HT1080 (cell line): ENCODE measurements at regions not wholly inside any gene's neighbourhood (a gene's known extent, or its start where the extent isn't known, plus 50 kb on each side); places are given as distances from the start of the nearest gene placed in this dataset.
"Not testable (repeated sequence)": the region's sequence is repeated elsewhere in the genome, so short reads cannot be mapped to it uniquely, and the experiment has no call there.

Experiments used
- DNase-seq: peaks from one replicate; pipeline ENCODE4 v3.0.0-alpha.2; 2015; ENCODE audit warnings: low read depth

DNA sequence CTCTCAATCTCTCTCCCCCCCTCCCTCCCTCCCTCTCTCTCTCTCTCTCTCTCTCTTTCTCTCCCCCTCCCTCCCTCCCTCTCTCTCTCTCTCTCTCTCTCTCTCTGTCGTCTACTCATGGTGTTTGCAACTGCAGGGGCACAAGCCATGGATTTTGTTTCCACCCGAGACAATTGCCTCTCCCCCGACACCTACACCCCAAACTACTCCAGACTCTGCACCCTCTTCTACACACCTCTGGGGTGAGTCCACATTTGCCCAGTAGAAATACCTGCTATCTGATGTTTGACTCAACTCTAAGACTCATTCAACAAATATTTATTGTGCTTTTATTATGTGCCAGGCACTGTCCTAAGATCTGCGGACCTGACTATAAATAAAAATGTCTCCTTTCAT, 93.7 kb downstream of the TMEM17 start:
- DNase-seq, result no peak

DNA sequence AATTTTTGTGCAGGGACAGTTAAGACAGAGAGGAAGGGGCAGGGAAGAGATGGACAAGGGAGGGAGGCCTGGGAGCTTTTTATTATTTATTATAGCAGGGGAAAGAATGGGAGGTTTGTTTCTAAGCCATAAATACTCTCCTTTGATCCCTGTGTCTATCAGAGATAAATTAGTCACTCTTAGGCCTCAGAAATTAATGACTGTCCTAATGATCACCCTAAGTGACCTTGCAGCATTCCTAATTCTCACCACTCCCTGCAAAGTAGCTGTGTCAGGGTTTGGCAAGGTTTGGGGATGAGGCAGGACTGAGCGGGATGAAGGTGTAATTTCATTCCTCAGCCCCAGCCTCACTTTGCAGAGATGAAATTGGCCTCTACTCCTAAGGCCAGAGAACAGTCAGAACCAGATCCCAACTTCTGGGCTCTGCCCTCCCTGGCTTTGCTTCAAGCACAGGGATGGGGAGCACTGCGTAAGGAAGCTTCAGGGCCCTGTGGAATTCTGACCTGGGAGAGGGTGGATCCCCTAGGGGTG, 95.0 kb downstream of the TMEM17 start:
- DNase-seq, result no peak

- DNase-seq, result no peak
Observed at GRCh38 chr2:62410015-62410453, 96.0 kb downstream of the TMEM17 start.

DNA sequence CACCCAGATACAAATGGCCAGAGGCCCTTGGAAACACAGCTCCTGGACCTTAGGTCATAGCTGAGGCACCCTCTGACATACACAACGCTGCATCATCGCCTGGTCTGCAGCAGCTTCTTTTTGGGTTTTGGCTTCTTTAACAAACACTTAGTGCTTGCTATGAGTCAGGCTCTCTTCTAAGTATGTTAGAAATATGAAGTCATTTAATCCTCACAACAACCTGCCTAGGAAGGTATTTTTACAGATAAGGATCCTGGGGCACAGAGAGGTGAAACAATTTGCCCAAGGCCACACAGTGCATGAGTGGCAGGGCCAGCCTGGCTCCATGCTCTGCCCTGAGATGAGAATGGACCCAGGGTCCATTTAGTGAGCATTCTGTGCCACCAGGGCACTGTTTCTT, 96.6 kb downstream of the TMEM17 start:
- DNase-seq, result peak; percentile 7

GRCh38 chr2:62408241-62408677, 97.7 kb downstream of the TMEM17 start:
- no peak for DNase-seq

GRCh38 chr2:62407838-62408237, 98.2 kb downstream of the TMEM17 start:
- no peak for DNase-seq

- no peak for DNase-seq
Observed at GRCh38 chr2:62407401-62407800, 98.6 kb downstream of the TMEM17 start.

DNA sequence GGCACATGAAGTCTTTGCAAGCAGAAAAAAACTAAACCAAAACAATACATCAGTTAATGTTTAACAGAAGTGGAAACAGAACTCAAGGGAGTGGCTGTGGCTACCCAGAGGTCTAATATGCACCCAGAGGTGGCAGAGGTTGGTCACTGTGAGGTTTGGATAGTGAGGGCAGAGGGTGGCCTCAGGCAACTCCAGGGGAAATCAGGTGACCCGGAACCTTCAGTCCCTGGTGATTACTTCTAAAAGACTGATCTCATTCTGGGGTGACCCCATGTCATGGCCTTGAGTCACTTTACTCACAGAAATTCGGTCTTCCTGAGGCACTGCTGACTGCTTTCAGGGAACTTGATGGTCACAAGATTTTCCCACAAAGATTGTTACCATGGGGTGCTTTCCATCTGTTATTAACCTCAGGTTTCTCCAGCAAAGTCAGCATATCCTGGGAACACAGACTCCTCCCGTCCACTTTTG, 99.4 kb downstream of the TMEM17 start:
- no peak for DNase-seq

GRCh38 chr2:62404913-62405312, 101.1 kb downstream of the TMEM17 start:
- DNase-seq, result no peak

DNA sequence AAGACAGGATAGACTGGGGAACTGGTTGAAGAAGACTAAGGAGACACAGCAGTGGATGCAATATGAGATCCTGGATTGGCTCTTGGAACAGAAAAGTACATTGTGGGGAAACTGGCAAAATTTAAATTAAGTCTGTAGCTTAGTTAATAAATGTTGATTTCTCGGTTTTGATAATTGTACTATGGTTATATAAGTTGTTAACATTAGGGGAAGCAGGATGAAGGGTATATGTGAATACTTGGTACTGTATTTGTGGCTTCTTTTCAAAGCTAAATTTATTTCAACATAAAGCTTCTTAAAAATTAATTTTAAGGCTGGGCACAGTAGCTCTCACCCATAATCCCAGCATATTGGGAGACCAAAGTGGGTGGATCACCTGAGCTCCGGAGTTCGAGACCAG, 103.8 kb downstream of the TMEM17 start:
- no peak for DNase-seq

- DNase-seq, result no peak
Observed at GRCh38 chr2:62398356-62398755, 107.6 kb downstream of the TMEM17 start.

- DNase-seq, result no peak
Observed at GRCh38 chr2:62396880-62397279, 109.1 kb downstream of the TMEM17 start.

DNA sequence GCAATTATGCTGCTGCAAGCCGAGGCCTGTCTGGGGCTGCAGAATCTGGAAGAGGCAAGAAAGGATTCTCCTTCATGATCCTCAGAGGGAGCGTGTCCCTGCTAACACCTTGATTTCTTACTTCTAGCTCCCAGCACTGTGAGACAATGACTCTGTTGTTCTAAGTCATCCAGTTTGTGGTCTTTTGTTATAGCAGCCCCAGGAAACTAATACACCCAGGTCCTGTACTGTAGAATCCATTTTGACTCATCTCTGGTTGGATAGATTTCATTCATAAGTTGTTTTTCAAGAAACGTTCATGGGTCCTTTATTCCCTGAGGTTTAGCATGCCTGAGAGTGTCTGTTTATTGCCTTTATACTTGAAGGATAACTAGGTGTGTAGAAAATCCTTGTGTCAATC, 112.7 kb downstream of the TMEM17 start:
- DNase-seq, result no peak

DNA sequence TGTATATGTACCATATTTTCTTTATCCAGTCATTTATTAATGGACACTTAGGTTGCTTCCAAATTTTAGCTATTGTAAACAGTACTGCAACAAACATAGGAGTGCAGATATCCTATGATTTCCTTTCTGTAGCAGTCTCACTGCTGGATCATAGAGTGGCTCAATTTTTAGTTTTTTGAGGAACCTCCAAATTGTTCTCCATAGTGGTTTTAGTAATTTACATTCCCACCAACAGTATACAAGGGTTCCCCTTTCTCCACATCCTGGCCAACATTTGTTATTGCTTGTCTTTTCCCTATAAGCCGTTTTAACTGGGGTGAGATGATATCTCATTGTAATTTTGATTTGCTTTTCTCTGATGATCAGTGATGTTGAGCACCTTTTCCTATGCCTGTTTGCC, 114.3 kb downstream of the TMEM17 start:
- DNase-seq, result no peak

- not testable (repeated sequence) for DNase-seq
Observed at GRCh38 chr2:62386378-62386777, 119.6 kb downstream of the TMEM17 start.

GRCh38 chr2:62383846-62384245, 122.1 kb downstream of the TMEM17 start:
- DNase-seq, result peak; percentile 85

DNA sequence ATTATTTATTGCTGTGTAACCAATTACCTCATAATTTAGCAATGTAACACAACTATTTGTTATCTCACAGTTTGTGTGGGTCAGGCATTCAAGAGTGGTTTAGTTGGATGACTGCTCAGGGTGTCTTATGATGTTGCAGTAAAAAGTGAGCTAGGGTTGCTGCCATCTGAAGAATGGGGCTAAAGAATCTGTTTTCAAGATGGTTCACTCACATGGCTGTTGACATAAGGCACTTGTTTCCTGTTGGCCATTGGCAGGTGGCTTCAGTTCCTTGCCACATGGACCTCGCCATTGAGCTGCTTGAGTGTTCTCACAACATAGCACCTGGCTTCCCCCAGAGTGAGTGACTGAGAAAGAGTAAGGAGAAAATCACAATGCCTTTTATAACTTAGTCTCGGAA, 123.2 kb downstream of the TMEM17 start:
- DNase-seq, result no peak

GRCh38 chr2:62382122-62382521, 123.9 kb downstream of the TMEM17 start:
- DNase-seq, result no peak

DNA sequence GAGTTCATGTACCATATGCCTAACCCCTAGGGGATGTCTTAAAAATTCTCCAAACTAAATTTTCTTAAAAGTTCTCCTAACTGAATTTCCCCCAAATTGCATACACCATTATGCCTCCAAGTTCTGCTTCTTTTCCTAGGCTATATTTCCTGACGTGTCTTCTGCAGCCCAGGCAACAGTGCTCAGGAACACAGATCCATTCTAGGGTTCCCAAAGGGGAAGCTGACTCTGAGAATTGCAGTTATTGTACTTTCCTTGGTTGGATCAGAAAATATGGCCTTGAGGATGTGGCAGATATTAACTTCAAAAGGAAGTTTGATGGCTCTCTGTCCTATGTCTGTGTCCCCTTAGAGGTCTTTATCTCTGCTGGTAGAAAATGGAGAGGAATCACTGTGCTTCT, 124.3 kb downstream of the TMEM17 start:
- DNase-seq, result no peak

DNA sequence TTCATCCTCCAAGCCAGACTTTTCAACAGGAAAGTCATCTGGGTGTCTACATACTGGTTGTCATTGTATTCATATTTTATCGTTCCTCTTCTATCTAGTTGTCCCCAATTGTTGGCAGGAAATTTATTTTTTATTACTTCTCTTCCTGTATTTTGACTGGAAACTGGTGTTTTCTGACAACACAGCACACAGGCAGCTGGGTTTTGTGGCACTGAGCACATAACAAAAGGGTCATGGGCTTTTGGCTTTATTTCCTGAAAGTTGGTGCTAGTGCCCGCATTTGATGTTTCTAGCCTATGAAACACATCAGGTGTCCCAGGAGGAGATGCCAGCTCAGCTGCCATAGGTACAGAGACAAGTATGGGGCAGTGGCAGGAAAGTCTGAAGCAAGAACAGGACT, 126.4 kb downstream of the TMEM17 start:
- DNase-seq, result no peak

GRCh38 chr2:62375113-62375420, 130.9 kb downstream of the TMEM17 start:
- no peak for DNase-seq

- DNase-seq, result no peak
Observed at GRCh38 chr2:62374301-62375112, 131.5 kb downstream of the TMEM17 start.

- no peak for DNase-seq
Observed at GRCh38 chr2:62372824-62373223, 133.2 kb downstream of the TMEM17 start.
